ENCODE measurements at regions not wholly inside any gene's neighbourhood (a gene's known extent, or its start where the extent isn't known, plus 50 kb on each side); places are given as distances from the start of the nearest gene placed in this dataset.

- TF ChIP-seq POLR2AphosphoS5 (IDR thresholded peaks at IDR 0.05; ENCODE audit: low read depth), result no peak
- TF ChIP-seq CREB1 (CRISPR knock-in tag; IDR thresholded peaks at IDR 0.05; ENCODE audit: low read depth), result no peak
- no peak for TF ChIP-seq ZNF331 (CRISPR knock-in tag; IDR thresholded peaks at IDR 0.05; ENCODE audit: low read depth)
- no peak for TF ChIP-seq ETS1 (IDR thresholded peaks at IDR 0.05)
- TF ChIP-seq ZNF114 (CRISPR knock-in tag; IDR thresholded peaks at IDR 0.05), result no peak
- no peak for TF ChIP-seq JUNB (IDR thresholded peaks at IDR 0.05; ENCODE audit: unreplicated experiment)
- TF ChIP-seq REST (IDR thresholded peaks at IDR 0.05; ENCODE audit: unreplicated experiment), result no peak
- no peak for TF ChIP-seq EZH2phosphoT487 (IDR thresholded peaks at IDR 0.05; ENCODE audit: unreplicated experiment)
- TF ChIP-seq STAT1 (IDR thresholded peaks at IDR 0.05; ENCODE audit: unreplicated experiment), result no peak
- TF ChIP-seq EZH2 (IDR thresholded peaks at IDR 0.05; ENCODE audit: low read depth, unreplicated experiment), result no peak
- no peak for TF ChIP-seq CTCF (conservative IDR thresholded peaks at IDR 0.05; ENCODE audit: low read depth in 2 of 2)
- TF ChIP-seq NANOG (IDR thresholded peaks at IDR 0.05; ENCODE audit: borderline replicate concordance), result no peak
- TF ChIP-seq ZNF462 (CRISPR knock-in tag; IDR thresholded peaks at IDR 0.05), result no peak
- Mint-ChIP-seq H3K4me3 (no peak overlapping the region), H3K27me3 (ENCODE audit: insufficient read depth, low read depth, poor library complexity) (peaks cover 6% of the 10 kb centered on the region), H3K4me1 (no peaks in the 10 kb centered on the region), H3K9me3 (no peaks in the 10 kb centered on the region; the same call in 2 of the 3 replicates), H3K36me3 (ENCODE audit: low read depth) (no peaks in the 10 kb centered on the region), H3K27ac (no peak overlapping the region)
- H3K4me3 ChIP-seq, result no peak overlapping the region
- H3K4me1 ChIP-seq (ENCODE audit: insufficient read depth), result no peaks in the 10 kb centered on the region
- H4K20me1 ChIP-seq (replicated peaks; ENCODE audit: insufficient read depth), result no peaks in the 10 kb centered on the region
- H3K79me2 ChIP-seq (replicated peaks; ENCODE audit: insufficient read depth), result no peaks in the 10 kb centered on the region
- DNase-seq (ENCODE audit: low spot score) (no peak), ATAC-seq (no peak)
- H3K27ac ChIP-seq (ENCODE audit: low read depth), result no peak overlapping the region
- no peak overlapping the region for H3K4me2 ChIP-seq
- no peaks in the 10 kb centered on the region for H3K36me3 ChIP-seq (ENCODE audit: insufficient read depth)
- no peaks in the 10 kb centered on the region for H3K27me3 ChIP-seq (ENCODE audit: insufficient read depth)
- H3F3A ChIP-seq (replicated peaks; ENCODE audit: low read depth), result no peaks in the 10 kb centered on the region
- H2AFZ ChIP-seq, result no peak overlapping the region
- H3K9me2 ChIP-seq (ENCODE audit: insufficient read depth), result no peaks in the 10 kb centered on the region
Measured at GRCh38 chr17:72366626-72367025, 245.8 kb downstream of the SOX9 start.

All from GM23338 (cell line).